ENCODE measurements at regions not wholly inside any gene's neighbourhood (a gene's known extent, or its start where the extent isn't known, plus 50 kb on each side); places are given as distances from the start of the nearest gene placed in this dataset.

GRCh38 chr4:53682908-53683307, 91.6 kb upstream of the LNX1 start:
- DNase-seq: no peak

GRCh38 chr4:53682196-53682595, 90.9 kb upstream of the LNX1 start:
- DNase-seq: no peak

- DNase-seq: no peak
These were observed 89.3 kb upstream of the LNX1 start for GRCh38 chr4:53680598-53680997.

GRCh38 chr4:53680168-53680567, 88.9 kb upstream of the LNX1 start:
- DNase-seq: no peak

- no peak for DNase-seq
These were observed 85.2 kb upstream of the LNX1 start for GRCh38 chr4:53676402-53676871.

- DNase-seq: no peak
These were observed 83.6 kb upstream of the LNX1 start for GRCh38 chr4:53674903-53675302.

- DNase-seq: no peak
These were observed 81.6 kb upstream of the LNX1 start for GRCh38 chr4:53672873-53673272.

GRCh38 chr4:53671757-53672156, 80.5 kb upstream of the LNX1 start:
- no peak for DNase-seq

- no peak for DNase-seq
These were observed 68.5 kb upstream of the LNX1 start for GRCh38 chr4:53659737-53660136.

- DNase-seq: no peak
These were observed 67.8 kb upstream of the LNX1 start for GRCh38 chr4:53659112-53659511.

GRCh38 chr4:53658029-53658428, 66.7 kb upstream of the LNX1 start:
- DNase-seq: no peak

GRCh38 chr4:53656421-53656981, 65.2 kb upstream of the LNX1 start:
- DNase-seq: no peak

GRCh38 chr4:53654300-53654758, 63.0 kb upstream of the LNX1 start:
- no peak for DNase-seq

- DNase-seq: no peak
These were observed 62.3 kb upstream of the LNX1 start for GRCh38 chr4:53653484-53654053.

- DNase-seq: no peak
These were observed 60.0 kb upstream of the LNX1 start for GRCh38 chr4:53651156-53651735.

GRCh38 chr4:53649357-53649756, 58.1 kb upstream of the LNX1 start:
- no peak for DNase-seq

GRCh38 chr4:53647547-53647946, 56.3 kb upstream of the LNX1 start:
- no peak for DNase-seq

GRCh38 chr4:53646795-53647194, 55.5 kb upstream of the LNX1 start:
- DNase-seq: no peak

- no peak for DNase-seq
These were observed 53.8 kb upstream of the LNX1 start for GRCh38 chr4:53645108-53645507.

GRCh38 chr4:53644607-53645006, 53.3 kb upstream of the LNX1 start:
- no peak for DNase-seq

Measured in activated CD4-positive, alpha-beta T cell treated with anti-CD3 and anti-CD28 coated beads, Interleukin-2, Interleukin-6, amounts not matched to agents 100 ng/mL and 50 ng/mL, durations not matched to agents 16 hours and 8 hours (primary cell).